ENCODE measurements at regions not wholly inside any gene's neighbourhood (a gene's known extent, or its start where the extent isn't known, plus 50 kb on each side); places are given as distances from the start of the nearest gene placed in this dataset.

DNA sequence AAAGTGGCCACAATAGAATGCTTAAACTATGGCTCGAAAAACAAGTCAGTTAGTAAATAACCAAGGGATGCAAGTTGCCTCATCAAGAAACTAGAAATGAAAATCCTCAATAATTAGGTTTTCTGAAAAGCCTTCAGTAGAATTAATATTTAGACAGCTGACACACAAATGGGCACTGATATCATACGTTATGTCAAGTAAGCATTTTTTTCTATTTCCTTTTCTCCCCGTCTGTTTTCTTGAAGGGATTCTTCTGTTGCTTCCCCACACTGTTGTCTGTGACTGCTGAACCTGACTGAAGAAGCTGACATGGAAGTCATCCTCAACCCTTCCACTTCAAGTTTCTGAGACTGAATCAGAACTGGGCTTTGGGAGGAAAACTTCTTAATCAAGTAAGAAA, 151.8 kb upstream of the CADM2 start:
- whole genome bisulfite sequencing, 2 experiments (ENCODE audit: insufficient coverage in 1 of 2, insufficient read length in 1 of 2), result 67 to 97% methylated on average over 1 to 3 of the region's 3 CpGs
- H3K4me1 ChIP-seq (ENCODE audit: control insufficient read depth, insufficient read depth, low read length), result no peaks in the 10 kb centered on the region
- H3K27me3 Mint-ChIP-seq (ENCODE audit: insufficient read depth), result no peaks in the 10 kb centered on the region
- no peak overlapping the region for H3K4me3 ChIP-seq (ENCODE audit: low read length)
- no peak overlapping the region for H3K27ac Mint-ChIP-seq
- no peak overlapping the region for H3K9ac ChIP-seq (ENCODE audit: extremely low read depth, low read length, poor library complexity, severe bottlenecking)
- H3K36me3 Mint-ChIP-seq (ENCODE audit: low read depth), result no peaks in the 10 kb centered on the region
- H3K27ac ChIP-seq (ENCODE audit: low read depth, low read length), result no peak overlapping the region
- DNase-seq, result no peak
- no peak overlapping the region for H3K4me3 Mint-ChIP-seq
- H3K9me3 ChIP-seq (ENCODE audit: control insufficient read depth, low read length), result no peaks in the 10 kb centered on the region
- TF ChIP-seq, protein P1, sequence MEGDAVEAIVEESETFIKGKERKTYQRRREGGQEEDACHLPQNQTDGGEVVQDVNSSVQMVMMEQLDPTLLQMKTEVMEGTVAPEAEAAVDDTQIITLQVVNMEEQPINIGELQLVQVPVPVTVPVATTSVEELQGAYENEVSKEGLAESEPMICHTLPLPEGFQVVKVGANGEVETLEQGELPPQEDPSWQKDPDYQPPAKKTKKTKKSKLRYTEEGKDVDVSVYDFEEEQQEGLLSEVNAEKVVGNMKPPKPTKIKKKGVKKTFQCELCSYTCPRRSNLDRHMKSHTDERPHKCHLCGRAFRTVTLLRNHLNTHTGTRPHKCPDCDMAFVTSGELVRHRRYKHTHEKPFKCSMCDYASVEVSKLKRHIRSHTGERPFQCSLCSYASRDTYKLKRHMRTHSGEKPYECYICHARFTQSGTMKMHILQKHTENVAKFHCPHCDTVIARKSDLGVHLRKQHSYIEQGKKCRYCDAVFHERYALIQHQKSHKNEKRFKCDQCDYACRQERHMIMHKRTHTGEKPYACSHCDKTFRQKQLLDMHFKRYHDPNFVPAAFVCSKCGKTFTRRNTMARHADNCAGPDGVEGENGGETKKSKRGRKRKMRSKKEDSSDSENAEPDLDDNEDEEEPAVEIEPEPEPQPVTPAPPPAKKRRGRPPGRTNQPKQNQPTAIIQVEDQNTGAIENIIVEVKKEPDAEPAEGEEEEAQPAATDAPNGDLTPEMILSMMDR (conservative IDR thresholded peaks at IDR 0.05), result no peak
- H3K36me3 ChIP-seq (ENCODE audit: control insufficient read depth, insufficient read depth, low read length), result no peaks in the 10 kb centered on the region
- H3K27me3 ChIP-seq (ENCODE audit: control insufficient read depth, insufficient read depth, low read length, poor library complexity, severe bottlenecking), result no peaks in the 10 kb centered on the region
- peaks cover 9% of the 10 kb centered on the region for H3K9me3 Mint-ChIP-seq
- H3K4me1 Mint-ChIP-seq, result no peaks in the 10 kb centered on the region

DNA sequence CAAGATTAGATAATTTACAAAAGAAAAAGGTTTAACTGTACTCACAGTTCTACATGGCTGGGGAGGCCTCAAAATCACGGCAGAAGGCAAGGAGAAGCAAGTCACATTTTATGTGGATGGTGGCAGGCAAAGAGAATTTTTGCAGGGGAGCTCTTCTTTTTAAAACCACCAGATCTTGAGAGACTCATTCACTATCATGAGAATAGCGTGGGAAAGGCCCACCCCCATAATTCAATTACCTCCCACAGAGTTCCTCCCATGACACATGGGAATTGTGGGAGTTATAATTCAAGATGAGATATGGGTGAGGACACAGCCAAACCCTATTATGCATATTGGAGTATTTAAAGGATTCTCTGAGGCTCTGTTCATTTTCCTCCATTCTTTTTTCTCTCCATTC, 138.7 kb upstream of the CADM2 start:
- Mint-ChIP-seq H3K36me3 (ENCODE audit: low read depth) (no peaks in the 10 kb centered on the region), H3K9me3 (peaks cover 10% of the 10 kb centered on the region), H3K27me3 (ENCODE audit: insufficient read depth) (no peaks in the 10 kb centered on the region), H3K27ac (no peak overlapping the region), H3K4me1 (peaks cover 5% of the 10 kb centered on the region), H3K4me3 (no peak overlapping the region)
- no peak overlapping the region for H3K4me3 ChIP-seq (ENCODE audit: low read length)
- 95% methylated on average over 1 of the region's 2 CpGs; no CpG with 5 or more reads in 1 of the 2 experiments for WGBS, 2 experiments (ENCODE audit: insufficient coverage in 1 of 2, insufficient read length in 1 of 2)
- TF ChIP-seq, protein P1 (conservative IDR thresholded peaks at IDR 0.05), result no peak
- no peaks in the 10 kb centered on the region for H3K27me3 ChIP-seq (ENCODE audit: control insufficient read depth, insufficient read depth, low read length, poor library complexity, severe bottlenecking)
- no peak for DNase-seq
- H3K9me3 ChIP-seq (ENCODE audit: control insufficient read depth, low read length), result peaks cover 8% of the 10 kb centered on the region
- no peaks in the 10 kb centered on the region for H3K36me3 ChIP-seq (ENCODE audit: control insufficient read depth, insufficient read depth, low read length)
- no peak overlapping the region for H3K27ac ChIP-seq (ENCODE audit: low read depth, low read length)
- H3K9ac ChIP-seq (ENCODE audit: extremely low read depth, low read length, poor library complexity, severe bottlenecking), result no peak overlapping the region
- no peaks in the 10 kb centered on the region for H3K4me1 ChIP-seq (ENCODE audit: control insufficient read depth, insufficient read depth, low read length)

DNA sequence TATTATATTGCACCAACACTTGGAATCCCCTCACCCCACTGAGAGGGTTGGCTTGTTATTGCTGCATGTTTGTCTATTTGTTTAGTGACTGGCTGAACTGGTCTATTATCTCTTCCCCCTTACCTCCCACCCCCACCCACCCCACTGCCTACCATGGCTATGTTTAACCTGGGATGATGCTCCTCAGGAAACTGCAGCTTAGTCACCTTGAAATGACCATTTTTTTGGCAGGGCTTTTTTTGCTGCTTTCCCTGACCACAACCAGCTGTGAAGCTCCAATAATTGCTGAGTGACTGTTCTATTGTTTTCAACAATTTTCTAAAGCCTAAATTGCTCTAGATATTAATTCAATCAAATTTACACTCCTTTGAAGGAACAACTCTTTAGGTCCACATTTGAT, 137.9 kb upstream of the CADM2 start:
- Mint-ChIP-seq H3K4me3 (no peak overlapping the region), H3K4me1 (peaks cover 5% of the 10 kb centered on the region), H3K9me3 (peaks cover 4% of the 10 kb centered on the region), H3K27ac (no peak overlapping the region), H3K27me3 (ENCODE audit: insufficient read depth) (no peaks in the 10 kb centered on the region), H3K36me3 (ENCODE audit: low read depth) (no peaks in the 10 kb centered on the region)
- no peak overlapping the region for H3K9ac ChIP-seq (ENCODE audit: extremely low read depth, low read length, poor library complexity, severe bottlenecking)
- DNase-seq, result no peak
- no peaks in the 10 kb centered on the region for H3K4me1 ChIP-seq (ENCODE audit: control insufficient read depth, insufficient read depth, low read length)
- H3K4me3 ChIP-seq (ENCODE audit: low read length), result no peak overlapping the region
- peaks cover 8% of the 10 kb centered on the region for H3K9me3 ChIP-seq (ENCODE audit: control insufficient read depth, low read length)
- no peaks in the 10 kb centered on the region for H3K27me3 ChIP-seq (ENCODE audit: control insufficient read depth, insufficient read depth, low read length, poor library complexity, severe bottlenecking)
- H3K36me3 ChIP-seq (ENCODE audit: control insufficient read depth, insufficient read depth, low read length), result no peaks in the 10 kb centered on the region
- TF ChIP-seq, protein P1 (conservative IDR thresholded peaks at IDR 0.05), result no peak
- no peak overlapping the region for H3K27ac ChIP-seq (ENCODE audit: low read depth, low read length)

All from endodermal cell (in vitro differentiated cells).